HG03558 (cell line): ENCODE measurements at regions not wholly inside any gene's neighbourhood (a gene's known extent, or its start where the extent isn't known, plus 50 kb on each side); places are given as distances from the start of the nearest gene placed in this dataset.
A peak's percentile ranks its signal among the peaks of the same experiment; 100 is the strongest.

Experiments
- ATAC-seq: cut with Tn5 transposase; IDR thresholded peaks from one replicate; pipeline ENCODE4 v1.9.1; 2021; ENCODE audit warnings: moderate number of reproducible peaks; ENCODE audit not compliant: unreplicated experiment; ENCODE audit errors: extremely low read depth

- ATAC-seq = no peak
Observed at GRCh38 chr4:74878323-74878722, 54.6 kb upstream of the PARM1 start.

- no peak for ATAC-seq
Observed at GRCh38 chr4:74875451-74875850, 57.5 kb upstream of the PARM1 start.

- ATAC-seq = peak; percentile 43
Observed at GRCh38 chr4:74874753-74875367, 58.1 kb upstream of the PARM1 start.

GRCh38 chr4:74873545-74874301, 59.2 kb upstream of the PARM1 start:
- peak; percentile 93 for ATAC-seq

- ATAC-seq = no peak
Observed at GRCh38 chr4:74858921-74859562, 64.7 kb upstream of the BTC start.

GRCh38 chr4:74855879-74856278, 61.6 kb upstream of the BTC start:
- ATAC-seq = no peak

GRCh38 chr4:74848774-74849173, 54.5 kb upstream of the BTC start:
- ATAC-seq = no peak

GRCh38 chr4:74845834-74846233, 51.5 kb upstream of the BTC start:
- no peak for ATAC-seq
